IPS DF 4.7 (cell line): ENCODE measurements at regions not wholly inside any gene's neighbourhood (a gene's known extent, or its start where the extent isn't known, plus 50 kb on each side); places are given as distances from the start of the nearest gene placed in this dataset.
A peak's percentile ranks its signal among the peaks of the same experiment; 100 is the strongest.

Source experiments
- DNase-seq: peaks from one replicate; pipeline ENCODE4 v3.0.0-alpha.2; 2013; ENCODE audit warnings: low spot score; ENCODE audit errors: extremely low read depth

- no peak for DNase-seq
Measured at GRCh38 chr1:60598041-60598910, 484.1 kb upstream of the NFIA start.

GRCh38 chr1:60596791-60597750, 485.3 kb upstream of the NFIA start:
- no peak for DNase-seq

GRCh38 chr1:60591583-60591982, 490.8 kb upstream of the NFIA start:
- DNase-seq: no peak

GRCh38 chr1:60589916-60590315, 492.4 kb upstream of the NFIA start:
- no peak for DNase-seq

- no peak for DNase-seq
Measured at GRCh38 chr1:60589046-60589748, 493.2 kb upstream of the NFIA start.

GRCh38 chr1:60584371-60584770, 498.0 kb upstream of the NFIA start:
- no peak for DNase-seq

GRCh38 chr1:60583696-60584095, 498.7 kb upstream of the NFIA start:
- DNase-seq: no peak

- no peak for DNase-seq
Measured at GRCh38 chr1:60581455-60582220, 500.7 kb upstream of the NFIA start.

- no peak for DNase-seq
Measured at GRCh38 chr1:60577029-60577428, 503.5 kb upstream of the C1orf87 start.

GRCh38 chr1:60575326-60575977, 501.9 kb upstream of the C1orf87 start:
- no peak for DNase-seq

- peak; percentile 19 for DNase-seq
Measured at GRCh38 chr1:60573726-60574409, 500.3 kb upstream of the C1orf87 start.

- DNase-seq: no peak
Measured at GRCh38 chr1:60573121-60573520, 499.6 kb upstream of the C1orf87 start.

- DNase-seq: no peak
Measured at GRCh38 chr1:60572378-60572777, 498.8 kb upstream of the C1orf87 start.

- DNase-seq: no peak
Measured at GRCh38 chr1:60571811-60572210, 498.2 kb upstream of the C1orf87 start.

- DNase-seq: no peak
Measured at GRCh38 chr1:60569189-60569588, 495.6 kb upstream of the C1orf87 start.

GRCh38 chr1:60567256-60567655, 493.7 kb upstream of the C1orf87 start:
- DNase-seq: no peak

GRCh38 chr1:60564916-60565750, 491.6 kb upstream of the C1orf87 start:
- DNase-seq: no peak

GRCh38 chr1:60563777-60564535, 490.4 kb upstream of the C1orf87 start:
- no peak for DNase-seq
